ENCODE measurements at regions not wholly inside any gene's neighbourhood (a gene's known extent, or its start where the extent isn't known, plus 50 kb on each side); places are given as distances from the start of the nearest gene placed in this dataset.
A peak's percentile ranks its signal among the peaks of the same experiment; 100 is the strongest.

- TF ChIP-seq, protein P1, sequence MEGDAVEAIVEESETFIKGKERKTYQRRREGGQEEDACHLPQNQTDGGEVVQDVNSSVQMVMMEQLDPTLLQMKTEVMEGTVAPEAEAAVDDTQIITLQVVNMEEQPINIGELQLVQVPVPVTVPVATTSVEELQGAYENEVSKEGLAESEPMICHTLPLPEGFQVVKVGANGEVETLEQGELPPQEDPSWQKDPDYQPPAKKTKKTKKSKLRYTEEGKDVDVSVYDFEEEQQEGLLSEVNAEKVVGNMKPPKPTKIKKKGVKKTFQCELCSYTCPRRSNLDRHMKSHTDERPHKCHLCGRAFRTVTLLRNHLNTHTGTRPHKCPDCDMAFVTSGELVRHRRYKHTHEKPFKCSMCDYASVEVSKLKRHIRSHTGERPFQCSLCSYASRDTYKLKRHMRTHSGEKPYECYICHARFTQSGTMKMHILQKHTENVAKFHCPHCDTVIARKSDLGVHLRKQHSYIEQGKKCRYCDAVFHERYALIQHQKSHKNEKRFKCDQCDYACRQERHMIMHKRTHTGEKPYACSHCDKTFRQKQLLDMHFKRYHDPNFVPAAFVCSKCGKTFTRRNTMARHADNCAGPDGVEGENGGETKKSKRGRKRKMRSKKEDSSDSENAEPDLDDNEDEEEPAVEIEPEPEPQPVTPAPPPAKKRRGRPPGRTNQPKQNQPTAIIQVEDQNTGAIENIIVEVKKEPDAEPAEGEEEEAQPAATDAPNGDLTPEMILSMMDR (IDR thresholded peaks at IDR 0.05; ENCODE audit: low read length, missing control alignments) = no peak
- DNase-seq (ENCODE audit: low read depth) = no peak
- no peak overlapping the region for H3K4me3 ChIP-seq (replicated peaks; ENCODE audit: low read depth, low read length)
These were observed 141.6 kb upstream of the IL12B start for GRCh38 chr5:159471904-159472303.

DNA sequence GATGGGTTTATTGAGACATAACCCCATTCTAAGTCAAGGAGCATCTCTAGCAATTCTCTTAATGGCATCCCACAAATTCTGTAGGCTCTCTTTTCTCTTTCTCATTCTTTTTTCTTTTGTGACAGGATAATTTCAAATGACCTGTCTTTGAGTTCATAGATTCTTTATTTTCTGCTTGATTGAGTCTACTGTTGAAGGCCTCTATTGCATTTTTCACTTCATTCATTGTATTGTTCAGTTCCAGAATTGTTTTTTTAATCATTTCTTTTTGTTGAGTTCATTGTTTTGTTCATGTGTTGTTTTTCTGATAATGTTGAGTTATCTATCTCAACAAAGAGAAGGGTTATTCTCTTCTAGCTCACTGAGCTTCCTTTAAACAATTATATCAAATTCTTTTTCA is 144.7 kb upstream of the IL12B start:
- DNase-seq (ENCODE audit: low read depth) = peak; percentile 7
- TF ChIP-seq, protein P1 (IDR thresholded peaks at IDR 0.05; ENCODE audit: low read length, missing control alignments) = no peak
- H3K4me3 ChIP-seq (replicated peaks; ENCODE audit: low read depth, low read length) = no peak overlapping the region

- DNase-seq (ENCODE audit: low read depth) = no peak
- TF ChIP-seq, protein P1 (IDR thresholded peaks at IDR 0.05; ENCODE audit: low read length, missing control alignments) = no peak
- H3K4me3 ChIP-seq (replicated peaks; ENCODE audit: low read depth, low read length) = no peak overlapping the region
These were observed 148.7 kb upstream of the IL12B start for GRCh38 chr5:159478950-159479349.

GRCh38 chr5:159480849-159481248 is 150.6 kb upstream of the IL12B start:
- TF ChIP-seq, protein P1 (IDR thresholded peaks at IDR 0.05; ENCODE audit: low read length, missing control alignments) = no peak

DNA sequence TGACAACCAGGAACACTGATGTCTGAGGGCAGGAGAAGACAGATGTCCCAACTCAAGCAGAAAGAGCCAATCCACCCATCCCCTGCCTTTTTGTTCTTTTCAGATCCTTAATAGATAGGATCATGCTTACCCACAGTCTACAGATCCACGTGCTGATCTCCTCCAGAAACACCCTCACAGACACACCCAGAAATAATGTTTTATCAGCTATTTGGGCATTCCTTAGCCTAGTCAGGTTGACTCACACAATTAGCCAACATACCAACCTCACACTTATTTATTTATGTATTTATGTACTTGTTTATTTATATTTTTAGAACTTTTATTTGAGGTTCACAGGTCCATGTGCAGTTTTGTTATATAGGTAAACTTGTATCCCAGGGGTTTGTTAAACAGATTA is 151.5 kb upstream of the IL12B start:
- H3K4me3 ChIP-seq (replicated peaks; ENCODE audit: low read depth, low read length) = no peak overlapping the region
- DNase-seq (ENCODE audit: low read depth) = no peak
- TF ChIP-seq, protein P1 (IDR thresholded peaks at IDR 0.05; ENCODE audit: low read length, missing control alignments) = no peak

More at GRCh38 chr5:159480849-159481248, 150.6 kb upstream of the IL12B start:
- DNase-seq (ENCODE audit: low read depth) = no peak
- no peak overlapping the region for H3K4me3 ChIP-seq (replicated peaks; ENCODE audit: low read depth, low read length)

GRCh38 chr5:159486836-159487235 is 156.5 kb upstream of the IL12B start:
- no peak overlapping the region for H3K4me3 ChIP-seq (replicated peaks; ENCODE audit: low read depth, low read length)
- no peak for DNase-seq (ENCODE audit: low read depth)
- TF ChIP-seq, protein P1 (IDR thresholded peaks at IDR 0.05; ENCODE audit: low read length, missing control alignments) = no peak

DNA sequence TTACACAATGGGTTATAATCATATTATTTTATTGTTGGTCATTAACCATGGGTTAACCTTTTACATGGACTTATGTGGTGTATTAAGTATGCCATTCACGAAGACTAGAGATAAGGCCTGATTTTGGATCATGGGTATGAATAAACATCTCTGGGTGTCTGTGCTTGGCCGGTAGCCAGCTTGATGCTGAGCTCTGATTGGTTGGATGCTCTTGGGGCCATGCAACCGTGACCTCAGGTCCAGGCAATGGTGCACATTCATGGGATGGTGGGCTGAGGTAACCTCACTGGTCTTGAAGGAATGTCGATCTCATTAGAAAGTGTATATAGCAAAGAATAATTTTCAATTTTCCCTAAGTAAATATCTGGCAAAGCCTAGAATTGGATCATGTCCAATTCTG is 158.2 kb upstream of the IL12B start:
- H3K4me3 ChIP-seq (replicated peaks; ENCODE audit: low read depth, low read length) = no peak overlapping the region
- TF ChIP-seq, protein P1 (IDR thresholded peaks at IDR 0.05; ENCODE audit: low read length, missing control alignments) = no peak

More for the DNA sequence above, 158.2 kb upstream of the IL12B start:
- no peak for DNase-seq (ENCODE audit: low read depth)
